SU-DHL-6 (cell line): ENCODE measurements at regions not wholly inside any gene's neighbourhood (a gene's known extent, or its start where the extent isn't known, plus 50 kb on each side); places are given as distances from the start of the nearest gene placed in this dataset.

ENCODE experiments used
- H2AFZ ChIP-seq: fragments of 200-600 bp; sonication (generic); 2 replicates; pipeline ENCODE4 v1.6.1; 2014; ENCODE audit warnings: low read depth, mild to moderate bottlenecking, moderate library complexity, mixed read lengths, antibody characterized with exemption, low read length; ENCODE audit not compliant: severe bottlenecking
- H3F3A ChIP-seq: fragments of 200-600 bp; shearing (Covaris generic); 2 replicates; pipeline ENCODE4 v1.6.0; 2016; ENCODE audit warnings: antibody characterized with exemption, mild to moderate bottlenecking; ENCODE audit not compliant: insufficient read depth
- H3K27ac ChIP-seq: fragments of 200-600 bp; sonication (generic); 2 replicates; pipeline ENCODE4 v1.5.1; 2016; ENCODE audit warnings: low read depth, mild to moderate bottlenecking, low read length, moderate library complexity, mixed read lengths
- H3K27me3 ChIP-seq: fragments of 200-600 bp; sonication (generic), shearing (Covaris generic); 2 replicates; pipeline ENCODE4 v1.6.0; 2014; ENCODE audit warnings: mild to moderate bottlenecking, low read length
- H3K36me3 ChIP-seq: fragments of 200-600 bp; sonication (generic); 2 replicates; pipeline ENCODE4 v1.6.1; 2014; ENCODE audit warnings: mild to moderate bottlenecking, low read length, mixed read lengths
- H3K4me2 ChIP-seq: fragments of 300-600, 200-600 bp; shearing (Covaris generic), sonication (generic); 2 replicates; pipeline ENCODE4 v1.6.0; 2014; ENCODE audit warnings: low read length, low read depth, mild to moderate bottlenecking; ENCODE audit not compliant: poor library complexity, severe bottlenecking
- H3K4me3 ChIP-seq: fragments of 200-600 bp; sonication (generic); 2 replicates; pipeline ENCODE4 v1.5.1; 2014; ENCODE audit warnings: antibody characterized with exemption, low read length, mild to moderate bottlenecking, mixed read lengths; ENCODE audit not compliant: insufficient read depth, poor library complexity, severe bottlenecking
- H3K79me2 ChIP-seq: fragments of 200-600 bp; sonication (generic); 2 replicates; pipeline ENCODE4 v1.6.1; 2014; ENCODE audit warnings: mild to moderate bottlenecking, low read length, moderate library complexity; ENCODE audit not compliant: insufficient read depth
- H3K9ac ChIP-seq: fragments of 200-600 bp; sonication (generic); 2 replicates; pipeline ENCODE4 v1.7.0; 2014; ENCODE audit warnings: mild to moderate bottlenecking, low read length
- H3K9me2 ChIP-seq: fragments of 200-600 bp; sonication (generic); replicated peaks from 2 replicates; pipeline ENCODE4 v1.6.1; 2014; ENCODE audit warnings: low read length; ENCODE audit not compliant: insufficient read depth
- H3K9me3 ChIP-seq: fragments of 200-600 bp; sonication (generic); 2 replicates; pipeline ENCODE4 v1.6.1; 2014; ENCODE audit warnings: low read length, mixed read lengths; ENCODE audit not compliant: insufficient read depth
- H4K20me1 ChIP-seq: fragments of 200-600 bp; sonication (generic); 2 replicates; pipeline ENCODE4 v1.6.1; 2014; ENCODE audit warnings: low read depth, mild to moderate bottlenecking, antibody characterized with exemption, low read length, moderate library complexity, mixed read lengths
- EZH2phosphoT487 ChIP-seq: fragments of 200-600 bp; sonication (generic), shearing (Covaris generic); conservative IDR thresholded peaks from 2 replicates; pipeline ENCODE4 v1.6.1; 2018; ENCODE audit warnings: mild to moderate bottlenecking, antibody characterized with exemption, low read length, moderate library complexity, mixed read lengths
- TF ChIP-seq, protein P1 (sequence below): fragments of 200-600 bp; sonication (generic); IDR thresholded peaks from one replicate; pipeline ENCODE4 v1.5.1; 2017; ENCODE audit warnings: antibody characterized with exemption, mild to moderate bottlenecking, low read length, moderate library complexity; ENCODE audit not compliant: insufficient read depth, poor library complexity, severe bottlenecking

DNA sequence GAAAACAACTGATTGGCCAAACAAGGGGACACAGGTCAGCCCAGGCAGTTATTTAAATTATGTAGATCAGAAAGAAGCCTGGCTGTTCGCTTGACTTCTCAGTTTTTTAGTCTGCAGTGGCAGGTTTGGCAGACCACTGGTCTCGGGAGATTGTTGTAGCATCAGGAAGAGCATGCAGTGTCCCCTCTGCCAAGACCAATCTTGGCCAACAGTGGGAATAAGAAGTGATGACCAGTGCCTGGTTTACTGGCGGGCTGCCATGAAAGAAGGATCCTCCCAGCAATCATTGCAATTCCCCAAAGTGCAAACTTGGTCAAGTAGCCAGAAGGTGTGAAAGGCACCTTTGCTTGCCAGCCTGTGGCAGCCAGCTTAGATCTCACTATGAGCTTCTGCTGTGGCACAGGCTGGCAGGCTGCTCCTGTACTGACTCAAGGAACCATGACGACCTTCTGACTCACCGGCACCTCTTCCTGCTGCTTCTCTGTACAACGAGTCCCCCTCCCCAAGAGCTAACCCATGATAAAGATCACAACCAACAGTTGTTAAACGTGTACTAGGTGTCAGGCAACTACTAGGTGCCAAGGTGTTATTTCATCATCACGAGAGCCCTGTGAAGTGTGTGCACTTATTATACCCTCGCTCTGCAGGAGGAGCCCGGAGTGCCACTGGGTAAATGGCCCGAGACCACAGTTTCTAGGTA lies 76.8 kb upstream of the DUSP22 start:
- Histone ChIP-seq H3K4me2 (no peak overlapping the region), H3K27me3 (no peaks in the 10 kb centered on the region)

DNA sequence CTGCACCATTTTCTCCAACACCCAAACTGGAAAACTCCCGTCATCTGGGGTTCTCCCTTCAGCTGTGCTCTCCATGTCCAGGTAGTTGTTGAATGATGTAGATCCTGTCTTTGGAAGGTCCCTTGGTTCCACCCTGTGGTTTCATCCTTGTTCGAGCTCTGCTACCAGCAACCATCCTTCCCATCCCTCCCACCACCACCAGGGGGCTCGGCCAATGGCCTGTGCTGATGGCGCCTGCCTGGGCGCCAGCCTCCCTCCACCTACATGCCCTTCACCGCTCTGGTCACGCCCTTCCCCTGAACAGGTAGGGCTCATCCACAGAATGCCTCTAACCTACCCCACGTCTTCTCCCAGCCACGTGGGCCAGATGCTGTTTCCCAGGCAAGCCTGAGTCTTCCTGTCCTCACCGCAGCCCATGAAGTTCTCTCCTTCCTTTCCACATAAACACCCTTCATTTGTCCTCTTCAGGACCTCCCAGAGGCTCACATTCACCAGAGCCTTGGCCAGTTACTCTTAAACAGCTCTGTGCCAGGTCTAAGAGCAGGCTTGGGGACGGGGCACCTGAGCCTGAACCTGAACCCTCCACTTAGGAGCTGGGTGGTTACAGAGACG lies 75.1 kb upstream of the DUSP22 start:
- TF ChIP-seq, protein P1, sequence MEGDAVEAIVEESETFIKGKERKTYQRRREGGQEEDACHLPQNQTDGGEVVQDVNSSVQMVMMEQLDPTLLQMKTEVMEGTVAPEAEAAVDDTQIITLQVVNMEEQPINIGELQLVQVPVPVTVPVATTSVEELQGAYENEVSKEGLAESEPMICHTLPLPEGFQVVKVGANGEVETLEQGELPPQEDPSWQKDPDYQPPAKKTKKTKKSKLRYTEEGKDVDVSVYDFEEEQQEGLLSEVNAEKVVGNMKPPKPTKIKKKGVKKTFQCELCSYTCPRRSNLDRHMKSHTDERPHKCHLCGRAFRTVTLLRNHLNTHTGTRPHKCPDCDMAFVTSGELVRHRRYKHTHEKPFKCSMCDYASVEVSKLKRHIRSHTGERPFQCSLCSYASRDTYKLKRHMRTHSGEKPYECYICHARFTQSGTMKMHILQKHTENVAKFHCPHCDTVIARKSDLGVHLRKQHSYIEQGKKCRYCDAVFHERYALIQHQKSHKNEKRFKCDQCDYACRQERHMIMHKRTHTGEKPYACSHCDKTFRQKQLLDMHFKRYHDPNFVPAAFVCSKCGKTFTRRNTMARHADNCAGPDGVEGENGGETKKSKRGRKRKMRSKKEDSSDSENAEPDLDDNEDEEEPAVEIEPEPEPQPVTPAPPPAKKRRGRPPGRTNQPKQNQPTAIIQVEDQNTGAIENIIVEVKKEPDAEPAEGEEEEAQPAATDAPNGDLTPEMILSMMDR, result peak; percentile 89
- no peak for TF ChIP-seq EZH2phosphoT487
- no peak overlapping the region for H3K27ac ChIP-seq
- H2AFZ ChIP-seq, result no peak overlapping the region

More for the DNA sequence above, 76.8 kb upstream of the DUSP22 start:
- H3K27ac ChIP-seq, result no peak overlapping the region
- no peaks in the 10 kb centered on the region for H3K79me2 ChIP-seq
- H3K9me3 ChIP-seq, result peaks cover 20% of the 10 kb centered on the region; the same call in 1 of the 2 replicates
- no peaks in the 10 kb centered on the region for H3K9me2 ChIP-seq
- H4K20me1 ChIP-seq, result no peaks in the 10 kb centered on the region
- H3F3A ChIP-seq, result no peaks in the 10 kb centered on the region
- no peaks in the 10 kb centered on the region for H3K36me3 ChIP-seq
- H3K4me3 ChIP-seq, result no peak overlapping the region
- no peak overlapping the region for H2AFZ ChIP-seq
- H3K9ac ChIP-seq, result no peak overlapping the region
- no peak for TF ChIP-seq EZH2phosphoT487
- TF ChIP-seq, protein P1, result no peak

DNA sequence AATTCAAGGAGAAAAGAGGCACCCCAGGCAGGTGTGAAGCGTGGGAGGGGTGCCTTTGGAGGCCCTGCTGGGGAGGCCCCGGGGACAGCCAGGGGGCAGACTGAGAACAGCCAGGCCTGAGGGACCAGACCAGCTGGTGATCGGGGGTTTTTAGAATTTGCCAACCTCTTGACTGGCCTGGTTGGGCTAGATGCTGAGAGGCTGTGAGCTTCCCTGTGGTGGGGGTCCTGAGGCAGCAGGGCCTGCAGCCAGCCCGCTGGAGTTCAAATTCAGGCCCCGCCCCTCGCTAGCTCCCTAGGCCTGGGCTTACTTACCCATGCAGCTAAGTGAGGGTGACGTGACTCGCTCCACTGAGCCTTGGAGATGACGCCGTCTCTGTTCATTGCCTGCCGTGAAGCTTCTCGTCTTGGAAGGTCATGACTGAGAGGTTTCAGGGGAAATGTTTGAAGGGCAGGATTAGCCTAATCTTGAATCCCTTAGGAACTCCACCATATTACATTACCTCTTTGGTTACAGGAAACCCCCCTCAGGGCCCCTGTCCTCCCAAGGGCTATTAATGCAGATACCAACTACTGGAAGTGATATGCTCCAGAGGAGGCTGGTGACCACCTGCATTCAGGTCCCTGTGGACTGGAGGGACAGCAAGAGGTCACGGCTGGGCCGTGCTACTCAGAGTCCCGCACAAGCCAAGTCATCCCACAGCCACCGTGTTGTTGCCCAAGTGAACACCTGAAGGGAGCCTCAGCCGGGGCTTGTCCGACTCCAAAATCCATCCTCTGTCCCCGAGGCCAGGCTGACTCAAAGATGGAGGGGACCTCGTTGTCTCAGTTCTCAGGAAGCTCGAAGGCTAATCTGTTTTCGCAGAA lies 73.9 kb upstream of the DUSP22 start:
- Histone ChIP-seq H3K4me3 (no peak overlapping the region), H4K20me1 (no peaks in the 10 kb centered on the region), H2AFZ (no peak overlapping the region), H3F3A (no peaks in the 10 kb centered on the region), H3K79me2 (no peaks in the 10 kb centered on the region), H3K9ac (no peak overlapping the region), H3K27ac (no peak overlapping the region), H3K9me3 (peaks cover 17% of the 10 kb centered on the region; the same call in 1 of the 2 replicates), H3K27me3 (no peaks in the 10 kb centered on the region), H3K4me2 (peak overlapping the region; percentile 1), H3K9me2 (no peaks in the 10 kb centered on the region), H3K36me3 (no peaks in the 10 kb centered on the region)
- TF ChIP-seq, protein P1, result peak; percentile 35
- no peak for TF ChIP-seq EZH2phosphoT487

More for the DNA sequence above, 75.1 kb upstream of the DUSP22 start:
- no peak overlapping the region for H3K4me2 ChIP-seq
- no peaks in the 10 kb centered on the region for H3K79me2 ChIP-seq
- H3K9me2 ChIP-seq, result no peaks in the 10 kb centered on the region
- H3K27me3 ChIP-seq, result no peaks in the 10 kb centered on the region
- no peaks in the 10 kb centered on the region for H3F3A ChIP-seq
- no peak overlapping the region for H3K4me3 ChIP-seq
- no peak overlapping the region for H3K9ac ChIP-seq
- peaks cover 20% of the 10 kb centered on the region; the same call in 1 of the 2 replicates for H3K9me3 ChIP-seq
- no peaks in the 10 kb centered on the region for H3K36me3 ChIP-seq
- H4K20me1 ChIP-seq, result no peaks in the 10 kb centered on the region
